Loucy (cell line): ENCODE measurements at regions not wholly inside any gene's neighbourhood (a gene's known extent, or its start where the extent isn't known, plus 50 kb on each side); places are given as distances from the start of the nearest gene placed in this dataset.

Source experiments
- H2AFZ ChIP-seq: fragments of 200-600 bp; sonication (generic); 2 replicates; pipeline ENCODE4 v1.6.0; 2016; ENCODE audit warnings: antibody characterized with exemption, mild to moderate bottlenecking, low read length, moderate library complexity
- H3F3A ChIP-seq: fragments of 200-600 bp; 2 replicates; pipeline ENCODE4 v1.6.0; 2016; ENCODE audit warnings: antibody characterized with exemption, low read depth, mild to moderate bottlenecking
- H3K27me3 ChIP-seq: fragments of 200-600 bp; sonication (generic); 2 replicates; pipeline ENCODE4 v1.6.1; 2014; ENCODE audit warnings: low read length, mild to moderate bottlenecking; ENCODE audit not compliant: insufficient read depth, poor library complexity, severe bottlenecking
- H3K36me3 ChIP-seq: fragments of 200-600 bp; sonication (generic); 2 replicates; pipeline ENCODE4 v1.6.1; 2016; ENCODE audit warnings: low read length; ENCODE audit not compliant: insufficient read depth
- H3K4me1 ChIP-seq: fragments of 200-600 bp; sonication (generic); 2 replicates; pipeline ENCODE4 v1.5.1; 2014; ENCODE audit warnings: low read length, mild to moderate bottlenecking; ENCODE audit not compliant: insufficient read depth, poor library complexity, severe bottlenecking
- H3K4me2 ChIP-seq: fragments of 200-600 bp; sonication (generic); 2 replicates; pipeline ENCODE4 v1.6.0; 2014; ENCODE audit warnings: antibody characterized with exemption, low read length, low read depth, mild to moderate bottlenecking; ENCODE audit not compliant: poor library complexity, severe bottlenecking
- H3K4me3 ChIP-seq: fragments of 200-600 bp; sonication (generic); 2 replicates; pipeline ENCODE4 v1.5.1; 2014; ENCODE audit warnings: low read length, mild to moderate bottlenecking, mixed read lengths; ENCODE audit not compliant: poor library complexity, severe bottlenecking
- H3K79me2 ChIP-seq: fragments of 200-600 bp; sonication (generic); 2 replicates; pipeline ENCODE4 v1.6.1; 2014; ENCODE audit warnings: low read length; ENCODE audit not compliant: insufficient read depth
- H3K9ac ChIP-seq: fragments of 200-600 bp; sonication (generic); 2 replicates; pipeline ENCODE4 v1.6.0; 2014; ENCODE audit warnings: mild to moderate bottlenecking, low read depth, low read length, moderate library complexity; ENCODE audit not compliant: poor library complexity, severe bottlenecking
- H3K9me2 ChIP-seq: fragments of 200-600 bp; sonication (generic); replicated peaks from 2 replicates; pipeline ENCODE4 v1.6.1; 2016; ENCODE audit warnings: low read depth, low read length, mixed read lengths
- H3K9me3 ChIP-seq: fragments of 200-600 bp; sonication (generic); 2 replicates; pipeline ENCODE4 v1.6.1; 2014; ENCODE audit warnings: mild to moderate bottlenecking, antibody characterized with exemption, low read length, low read depth; ENCODE audit not compliant: insufficient read depth
- H4K20me1 ChIP-seq: fragments of 200-600 bp; sonication (generic); 2 replicates; pipeline ENCODE4 v1.6.0; 2014; ENCODE audit warnings: antibody characterized with exemption, low read length, mild to moderate bottlenecking; ENCODE audit not compliant: insufficient read depth, poor library complexity, severe bottlenecking
- EZH2phosphoT487 ChIP-seq: fragments of 200-600 bp; IDR thresholded peaks from 2 replicates; pipeline ENCODE4 v1.6.1; 2018; ENCODE audit warnings: antibody characterized with exemption, mild to moderate bottlenecking, moderate library complexity, borderline replicate concordance
- TF ChIP-seq, protein P1 (sequence below): fragments of 200-600 bp; sonication (generic); conservative IDR thresholded peaks from 2 replicates; pipeline ENCODE4 v1.5.1; 2014; ENCODE audit warnings: mild to moderate bottlenecking, antibody characterized with exemption, low read length

DNA sequence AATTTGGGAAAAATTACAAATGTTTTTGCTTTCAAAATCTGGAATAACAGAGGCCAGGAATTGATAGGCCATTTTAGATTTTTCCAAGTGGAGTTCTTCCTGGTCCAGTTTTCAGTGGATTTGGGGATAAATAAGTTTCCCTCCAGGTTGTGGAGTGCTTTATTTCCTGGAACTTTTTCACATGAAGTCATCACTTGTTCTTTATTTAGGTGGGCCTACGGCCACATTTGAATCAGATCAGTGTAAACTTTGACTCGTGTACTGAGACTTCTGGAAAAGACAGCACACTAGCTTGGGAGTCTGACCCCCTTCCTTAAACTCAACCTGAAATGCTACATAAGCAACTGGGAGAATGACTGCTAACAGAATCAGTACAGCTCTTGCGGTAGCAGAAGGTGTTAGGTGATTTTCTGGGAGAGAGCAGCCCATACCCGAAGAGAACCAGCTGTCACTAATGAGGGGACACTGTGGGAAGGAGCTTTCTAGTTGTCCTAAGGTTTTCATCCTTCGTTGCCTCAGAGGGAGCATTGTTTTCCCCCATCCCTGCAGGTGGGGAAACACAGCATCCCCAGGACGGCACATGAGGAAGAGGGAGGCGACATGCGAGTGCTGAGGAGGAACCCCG, 235.2 kb upstream of the FAT1 start:
- Histone ChIP-seq H3F3A (no peaks in the 10 kb centered on the region), H3K9ac (no peak overlapping the region), H3K9me3 (0 out of 2 replicates have a peak, but pooled peaks cover 6% of the 10 kb centered on the region), H3K9me2 (no peaks in the 10 kb centered on the region; the same call in 1 of the 2 replicates), H4K20me1 (no peaks in the 10 kb centered on the region), H3K4me2 (no peak overlapping the region), H3K79me2 (no peaks in the 10 kb centered on the region), H2AFZ (no peak overlapping the region), H3K4me1 (no peaks in the 10 kb centered on the region), H3K27me3 (no peaks in the 10 kb centered on the region), H3K4me3 (no peak overlapping the region), H3K36me3 (no peaks in the 10 kb centered on the region)
- TF ChIP-seq, protein P1, sequence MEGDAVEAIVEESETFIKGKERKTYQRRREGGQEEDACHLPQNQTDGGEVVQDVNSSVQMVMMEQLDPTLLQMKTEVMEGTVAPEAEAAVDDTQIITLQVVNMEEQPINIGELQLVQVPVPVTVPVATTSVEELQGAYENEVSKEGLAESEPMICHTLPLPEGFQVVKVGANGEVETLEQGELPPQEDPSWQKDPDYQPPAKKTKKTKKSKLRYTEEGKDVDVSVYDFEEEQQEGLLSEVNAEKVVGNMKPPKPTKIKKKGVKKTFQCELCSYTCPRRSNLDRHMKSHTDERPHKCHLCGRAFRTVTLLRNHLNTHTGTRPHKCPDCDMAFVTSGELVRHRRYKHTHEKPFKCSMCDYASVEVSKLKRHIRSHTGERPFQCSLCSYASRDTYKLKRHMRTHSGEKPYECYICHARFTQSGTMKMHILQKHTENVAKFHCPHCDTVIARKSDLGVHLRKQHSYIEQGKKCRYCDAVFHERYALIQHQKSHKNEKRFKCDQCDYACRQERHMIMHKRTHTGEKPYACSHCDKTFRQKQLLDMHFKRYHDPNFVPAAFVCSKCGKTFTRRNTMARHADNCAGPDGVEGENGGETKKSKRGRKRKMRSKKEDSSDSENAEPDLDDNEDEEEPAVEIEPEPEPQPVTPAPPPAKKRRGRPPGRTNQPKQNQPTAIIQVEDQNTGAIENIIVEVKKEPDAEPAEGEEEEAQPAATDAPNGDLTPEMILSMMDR: no peak
- TF ChIP-seq EZH2phosphoT487: no peak

DNA sequence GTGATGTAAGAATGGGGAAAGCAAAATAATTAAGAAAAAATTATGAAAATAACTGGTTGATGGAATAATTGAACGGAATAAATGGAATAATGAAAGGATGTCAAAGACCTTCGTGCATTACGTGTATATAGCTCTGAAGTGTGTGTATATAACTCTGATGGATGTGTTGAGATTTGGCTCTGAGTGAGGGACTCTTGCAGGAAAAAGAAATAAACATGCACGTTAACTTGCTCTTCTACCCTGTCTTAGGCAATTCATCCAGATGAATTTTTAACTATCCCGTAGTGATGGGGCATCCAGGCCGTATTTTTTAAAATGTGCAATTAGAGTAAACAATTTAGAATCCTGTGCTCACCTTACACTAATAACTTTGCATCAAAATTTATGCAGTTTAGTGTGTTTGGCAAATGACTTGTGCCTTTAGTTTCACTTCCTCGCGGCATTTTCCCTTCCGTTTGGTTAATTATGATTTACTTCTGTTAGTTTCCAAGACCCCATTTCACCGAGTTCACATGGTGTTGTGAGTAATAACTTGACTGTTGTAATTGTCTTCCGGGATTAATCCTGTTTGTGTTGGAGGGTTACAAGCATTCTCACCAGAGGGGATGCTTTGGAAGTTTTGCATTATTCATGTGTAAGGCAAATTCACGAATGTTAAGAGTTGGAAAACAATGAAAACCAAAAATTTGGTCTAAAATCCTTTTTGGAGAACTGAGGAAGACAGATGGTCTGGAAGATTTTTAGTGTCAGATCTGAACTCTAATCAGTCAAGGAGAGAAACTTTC, 256.5 kb upstream of the FAT1 start:
- no peaks in the 10 kb centered on the region for H3K36me3 ChIP-seq
- H2AFZ ChIP-seq: no peak overlapping the region
- no peaks in the 10 kb centered on the region for H3K4me1 ChIP-seq
- H3K9me2 ChIP-seq: no peaks in the 10 kb centered on the region
- H3K27me3 ChIP-seq: no peaks in the 10 kb centered on the region
- no peaks in the 10 kb centered on the region for H3K79me2 ChIP-seq
- H3K4me3 ChIP-seq: no peak overlapping the region
- no peaks in the 10 kb centered on the region for H3F3A ChIP-seq
- no peak overlapping the region for H3K9ac ChIP-seq
- H3K9me3 ChIP-seq: no peaks in the 10 kb centered on the region
- H4K20me1 ChIP-seq: no peaks in the 10 kb centered on the region
- no peak overlapping the region for H3K4me2 ChIP-seq
- TF ChIP-seq, protein P1: no peak
- TF ChIP-seq EZH2phosphoT487: no peak

DNA sequence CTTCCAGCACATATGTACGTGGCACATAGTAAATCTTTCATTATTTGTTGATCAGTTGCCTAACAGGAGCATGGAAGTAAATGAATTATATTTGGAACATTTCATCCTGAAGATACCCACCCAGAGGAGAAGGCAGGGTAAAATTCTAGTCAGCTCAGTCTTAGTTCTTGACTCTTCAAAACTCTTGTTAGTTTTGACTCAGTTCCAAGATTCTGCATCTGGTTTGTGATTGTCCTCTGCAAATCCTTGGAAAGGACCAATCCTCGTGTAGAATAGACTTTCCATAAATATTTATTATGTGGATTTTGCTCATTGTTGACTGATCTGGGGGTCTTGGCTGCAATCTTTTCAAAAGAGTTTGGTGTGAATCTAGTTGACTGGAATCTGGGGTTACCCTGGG, 257.5 kb upstream of the FAT1 start:
- Histone ChIP-seq H3K4me3 (no peak overlapping the region), H3K36me3 (no peaks in the 10 kb centered on the region), H3K4me2 (no peak overlapping the region), H3K4me1 (no peaks in the 10 kb centered on the region), H4K20me1 (no peaks in the 10 kb centered on the region), H3K9ac (no peak overlapping the region), H2AFZ (no peak overlapping the region), H3K79me2 (no peaks in the 10 kb centered on the region), H3K9me2 (no peaks in the 10 kb centered on the region), H3F3A (no peaks in the 10 kb centered on the region), H3K27me3 (no peaks in the 10 kb centered on the region), H3K9me3 (no peaks in the 10 kb centered on the region; the same call in 1 of the 2 replicates)
- no peak for TF ChIP-seq EZH2phosphoT487
- TF ChIP-seq, protein P1: no peak
